ENCODE measurements at regions not wholly inside any gene's neighbourhood (a gene's known extent, or its start where the extent isn't known, plus 50 kb on each side); places are given as distances from the start of the nearest gene placed in this dataset.

DNA sequence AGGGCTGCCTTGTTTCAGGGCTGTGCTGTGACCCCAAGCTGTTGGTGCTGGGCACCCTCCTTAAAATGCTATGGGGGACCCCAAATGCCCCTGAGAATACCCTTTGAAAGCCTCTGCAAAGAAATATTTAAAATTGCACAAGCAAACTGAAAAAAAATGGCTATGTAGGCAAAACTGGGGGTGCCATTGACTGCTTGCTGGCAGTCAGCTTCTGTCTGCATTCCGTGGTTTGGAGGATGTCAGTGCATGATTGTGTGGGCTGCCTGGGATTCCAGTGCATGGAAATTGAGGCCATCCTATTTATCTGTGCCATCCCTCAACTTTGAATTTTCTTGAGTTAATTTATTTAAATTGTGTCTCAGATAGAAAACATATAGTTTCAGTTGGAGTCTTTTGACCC, 113.7 kb upstream of the RTL1 start:
- TF ChIP-seq CTCF (IDR thresholded peaks at IDR 0.05; ENCODE audit: low read depth, low read length) (no peak), EZH2phosphoT487 (IDR thresholded peaks at IDR 0.05; ENCODE audit: low read depth) (no peak)

Data from OCI-LY3 (cell line).